Hepatocyte (in vitro differentiated cells): ENCODE measurements at regions not wholly inside any gene's neighbourhood (a gene's known extent, or its start where the extent isn't known, plus 50 kb on each side); places are given as distances from the start of the nearest gene placed in this dataset.

Experiments
- DNase-seq: peaks from one replicate; pipeline ENCODE4 v3.0.0-alpha.2; 2016; ENCODE audit warnings: low spot score
- H2AFZ ChIP-seq: fragments of 200-600 bp; sonication (generic); 2 replicates; pipeline ENCODE4 v1.6.0; 2016; ENCODE audit warnings: antibody characterized with exemption, mild to moderate bottlenecking
- H3K27ac ChIP-seq: fragments of 200-600 bp; sonication (generic); 2 replicates; pipeline ENCODE4 v1.5.1; 2016; ENCODE audit warnings: mild to moderate bottlenecking
- H3K27me3 ChIP-seq: fragments of 200-600 bp; sonication (generic); 2 replicates; pipeline ENCODE4 v1.6.1; 2016
- H3K36me3 ChIP-seq: fragments of 200-600 bp; sonication (generic); replicated peaks from 2 replicates; pipeline ENCODE4 v1.5.1; 2016; ENCODE audit warnings: low read depth; ENCODE audit not compliant: insufficient read depth
- H3K4me1 ChIP-seq: fragments of 200-600 bp; sonication (generic); 2 replicates; pipeline ENCODE4 v1.5.1; 2016; ENCODE audit warnings: mild to moderate bottlenecking, moderate library complexity; ENCODE audit not compliant: insufficient read depth
- H3K4me2 ChIP-seq: fragments of 200-600 bp; sonication (generic); 2 replicates; pipeline ENCODE4 v1.6.0; 2016
- H3K4me3 ChIP-seq: fragments of 200-600 bp; sonication (generic); 2 replicates; pipeline ENCODE4 v1.5.1; 2016; ENCODE audit warnings: mild to moderate bottlenecking
- H3K79me2 ChIP-seq: fragments of 200-600 bp; sonication (generic); 2 replicates; pipeline ENCODE4 v1.6.0; 2017; ENCODE audit warnings: mild to moderate bottlenecking
- H3K9me2 ChIP-seq: fragments of 200-600 bp; sonication (generic); replicated peaks from 2 replicates; pipeline ENCODE4 v1.6.0; 2017; ENCODE audit warnings: mild to moderate bottlenecking; ENCODE audit not compliant: insufficient read depth
- H3K9me3 ChIP-seq: fragments of 200-600 bp; sonication (generic); 2 replicates; pipeline ENCODE4 v1.5.1; 2016; ENCODE audit warnings: low read depth, mild to moderate bottlenecking
- H4K20me1 ChIP-seq: fragments of 200-600 bp; sonication (generic); 2 replicates; pipeline ENCODE4 v1.6.0; 2016; ENCODE audit warnings: mild to moderate bottlenecking; ENCODE audit not compliant: insufficient read depth, poor library complexity, severe bottlenecking
- CTCF ChIP-seq: fragments of 200-600 bp; sonication (generic); IDR thresholded peaks from 2 replicates; pipeline ENCODE4 v1.5.1; 2016; ENCODE audit warnings: antibody characterized with exemption, mild to moderate bottlenecking; ENCODE audit not compliant: poor library complexity
- EZH2 ChIP-seq: fragments of 200-600 bp; sonication (generic); IDR thresholded peaks from 2 replicates; pipeline ENCODE4 v1.6.1; 2016; ENCODE audit warnings: antibody characterized with exemption, mild to moderate bottlenecking, borderline replicate concordance
- EZH2phosphoT487 ChIP-seq: fragments of 200-600 bp; sonication (generic); IDR thresholded peaks from one replicate; pipeline ENCODE4 v1.6.1; 2018; ENCODE audit warnings: antibody characterized with exemption, mild to moderate bottlenecking, low read depth, moderate library complexity; ENCODE audit not compliant: unreplicated experiment, severe bottlenecking
- WGBS: methylation state at CpG from one replicate; pipeline ENCODE4 v1.1.6; 2016; ENCODE audit warnings: low lambda C conversion rate; ENCODE audit errors: missing lambda C conversion rate; 5-methylcytosine and 5-hydroxymethylcytosine counted together

GRCh38 chr1:201721082-201722049 is 107.6 kb upstream of the IPO9 start:
- Histone ChIP-seq H3K36me3 (no peaks in the 10 kb centered on the region), H3K27me3 (no peaks in the 10 kb centered on the region), H4K20me1 (no peaks in the 10 kb centered on the region), H3K9me2 (no peaks in the 10 kb centered on the region), H3K79me2 (no peaks in the 10 kb centered on the region), H3K4me2 (peak overlapping the region; percentile 47), H3K9me3 (no peaks in the 10 kb centered on the region), H3K4me3 (no peak overlapping the region), H3K4me1 (peaks cover 44% of the 10 kb centered on the region), H2AFZ (no peak overlapping the region), H3K27ac (peak overlapping the region; percentile 75)
- TF ChIP-seq EZH2 (no peak), CTCF (no peak), EZH2phosphoT487 (no peak)
- 25% methylated on average over 13 of the region's 13 CpGs for WGBS
- DNase-seq: peak; percentile 68

GRCh38 chr1:201724039-201724765 is 104.8 kb upstream of the IPO9 start:
- Histone ChIP-seq H4K20me1 (no peaks in the 10 kb centered on the region), H3K4me3 (no peak overlapping the region), H3K9me3 (no peaks in the 10 kb centered on the region), H3K4me1 (peaks cover 47% of the 10 kb centered on the region), H3K27ac (peak overlapping the region; percentile 70), H3K79me2 (no peaks in the 10 kb centered on the region), H3K4me2 (peak overlapping the region; percentile 6), H3K27me3 (no peaks in the 10 kb centered on the region), H3K36me3 (no peaks in the 10 kb centered on the region), H2AFZ (no peak overlapping the region), H3K9me2 (no peaks in the 10 kb centered on the region)
- no peak for DNase-seq
- TF ChIP-seq EZH2 (no peak), CTCF (no peak), EZH2phosphoT487 (no peak)
- WGBS: 62% methylated on average over 8 of the region's 9 CpGs

GRCh38 chr1:201724766-201725118 is 104.2 kb upstream of the IPO9 start:
- Histone ChIP-seq H3K4me2 (peak overlapping the region; percentile 6), H3K4me3 (no peak overlapping the region), H3K4me1 (peaks cover 42% of the 10 kb centered on the region), H3K36me3 (no peaks in the 10 kb centered on the region), H3K9me3 (no peaks in the 10 kb centered on the region), H3K9me2 (no peaks in the 10 kb centered on the region), H3K27me3 (no peaks in the 10 kb centered on the region), H2AFZ (no peak overlapping the region), H3K27ac (peak overlapping the region; percentile 70), H4K20me1 (no peaks in the 10 kb centered on the region), H3K79me2 (no peaks in the 10 kb centered on the region)
- DNase-seq: peak; percentile 32
- WGBS: 39% methylated on average over 5 of the region's 5 CpGs
- no peak for TF ChIP-seq CTCF
- TF ChIP-seq EZH2phosphoT487: no peak
- TF ChIP-seq EZH2: no peak
